NCI-H69 (cell line): ENCODE measurements at regions not wholly inside any gene's neighbourhood (a gene's known extent, or its start where the extent isn't known, plus 50 kb on each side); places are given as distances from the start of the nearest gene placed in this dataset.
"Not testable (repeated sequence)": the region's sequence is repeated elsewhere in the genome, so short reads cannot be mapped to it uniquely, and the experiment has no call there.

ENCODE experiments used
- DNase-seq: peaks from one replicate; lab custom pipeline; 2025; lab: John Stamatoyannopoulos, UW

DNA sequence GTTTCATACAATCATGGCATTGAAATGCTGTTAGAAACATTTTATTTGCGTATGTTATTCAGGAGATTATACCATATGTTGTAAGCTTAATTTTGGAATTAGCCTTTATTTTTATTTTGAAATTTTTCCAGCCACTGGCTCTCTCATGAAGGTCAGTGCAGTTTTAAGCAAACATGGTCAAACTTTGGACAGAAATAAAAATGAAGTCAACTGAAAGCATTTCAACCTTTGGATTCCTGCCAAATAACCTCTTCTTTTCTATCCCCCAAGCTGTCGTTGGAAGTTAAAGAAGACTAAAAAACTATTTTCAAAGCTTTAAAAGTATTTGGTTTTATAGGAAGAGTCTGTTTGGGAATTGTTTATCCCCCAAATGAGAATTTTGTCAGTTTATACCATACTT is 846.6 kb downstream of the MCTP2 start:
- DNase-seq: no peak

DNA sequence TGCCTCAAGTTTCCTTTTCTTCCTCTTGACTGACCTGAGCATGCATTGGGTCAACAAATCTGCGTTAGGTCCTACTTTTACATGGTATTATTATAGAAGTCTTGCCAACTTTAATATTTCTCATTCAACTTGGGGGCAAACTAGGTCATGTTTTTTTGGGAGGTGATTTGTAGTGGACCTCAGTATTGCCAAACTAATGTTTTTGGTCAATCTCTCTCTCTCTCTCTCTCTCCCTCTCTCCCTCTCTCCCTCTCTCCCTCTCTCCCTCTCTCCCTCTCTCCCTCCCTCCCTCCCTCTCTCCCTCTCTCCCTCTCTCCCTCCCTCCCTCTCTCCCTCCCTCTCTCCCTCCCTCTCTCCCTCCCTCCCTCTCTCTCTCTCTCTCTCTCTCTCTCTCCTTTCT is 848.9 kb downstream of the MCTP2 start:
- not testable (repeated sequence) for DNase-seq

DNA sequence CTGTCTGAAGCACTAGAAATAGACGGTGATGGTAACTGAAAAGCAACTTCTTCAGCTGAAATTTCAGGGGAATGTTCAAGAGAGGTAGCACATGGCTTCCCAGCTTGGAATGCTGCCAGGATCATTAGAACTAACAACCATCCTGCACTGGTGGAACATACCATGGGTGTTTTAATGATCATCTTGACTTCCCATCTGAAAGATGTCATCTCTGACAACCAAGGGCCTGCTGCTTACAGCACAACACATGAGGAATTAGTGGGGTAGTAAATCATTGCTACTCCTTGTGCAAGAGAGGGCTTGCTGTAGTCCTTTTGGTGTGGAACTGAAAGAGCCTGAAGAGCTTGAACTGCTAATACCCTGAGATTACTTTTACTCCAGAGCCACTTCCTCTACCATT is 853.7 kb downstream of the MCTP2 start:
- DNase-seq: peak; percentile 1

DNA sequence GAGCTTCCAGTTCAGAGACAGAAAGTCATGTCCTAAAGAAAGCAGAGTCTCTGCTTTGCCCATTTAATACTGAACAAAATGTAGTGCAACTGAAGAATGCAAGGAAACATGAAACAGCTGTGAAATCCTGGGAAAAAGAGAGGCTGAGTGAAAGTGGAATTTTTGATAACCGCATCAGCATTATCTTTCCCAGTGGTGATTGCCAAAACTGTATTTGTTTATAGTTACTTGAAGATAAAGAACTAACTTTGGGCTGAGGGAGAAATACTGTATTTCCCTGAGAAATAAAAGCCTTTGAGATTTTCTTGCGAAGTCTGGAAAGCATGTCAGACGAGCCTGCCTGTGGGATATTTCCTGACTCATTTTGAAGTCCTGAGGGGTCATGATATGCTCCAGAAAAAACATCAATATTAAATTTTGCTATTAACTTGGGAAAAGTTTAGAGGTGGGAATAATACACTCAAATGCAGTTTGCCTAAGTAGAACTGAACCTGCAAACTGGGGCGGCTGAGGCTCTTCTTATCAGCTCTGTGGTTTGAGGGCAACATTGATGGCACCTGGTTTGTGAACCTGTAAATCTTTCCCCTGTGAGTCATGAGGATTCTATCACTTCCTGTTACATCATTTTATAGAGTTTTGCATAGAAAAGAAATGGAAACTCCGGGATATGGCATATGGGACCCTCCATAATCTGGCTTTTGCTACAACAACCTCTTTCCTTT is 855.3 kb downstream of the MCTP2 start:
- DNase-seq: no peak

DNA sequence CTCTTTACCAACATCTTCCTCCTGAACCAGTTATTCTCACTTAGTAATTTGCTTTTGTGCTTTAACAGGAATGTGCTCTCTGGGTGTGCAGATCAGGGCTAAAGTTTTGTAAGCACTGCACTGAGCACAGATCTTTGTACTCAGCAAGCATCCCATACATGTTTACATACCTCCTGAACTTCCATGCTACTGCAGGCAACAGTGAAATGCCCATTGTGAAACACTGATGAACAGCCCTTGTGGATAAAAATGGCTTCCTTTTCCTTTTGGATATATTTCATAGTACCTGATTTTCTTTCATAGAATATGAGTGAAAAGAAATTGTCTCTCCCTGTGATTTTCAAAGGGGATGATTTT is 855.9 kb downstream of the MCTP2 start:
- no peak for DNase-seq

DNA sequence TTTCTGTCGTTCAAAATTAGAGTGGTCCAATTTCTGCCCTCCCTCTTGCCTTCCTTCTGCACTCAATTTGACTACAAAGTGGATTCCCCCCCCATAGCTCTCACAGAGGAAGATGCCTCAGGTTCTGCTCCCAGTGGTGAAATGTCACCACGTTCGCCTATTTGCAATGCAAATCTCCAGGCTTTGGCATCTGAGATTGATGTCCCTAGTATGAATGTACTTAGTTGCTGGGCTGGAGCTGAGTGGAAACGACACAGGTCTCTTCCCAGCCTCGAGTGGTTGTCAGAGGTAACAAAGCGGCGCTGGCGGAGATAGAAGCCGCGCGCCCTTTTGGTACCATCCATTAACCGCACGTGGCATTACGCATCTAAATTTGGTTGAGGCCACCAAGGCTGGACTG is 860.1 kb downstream of the MCTP2 start:
- DNase-seq: no peak

DNA sequence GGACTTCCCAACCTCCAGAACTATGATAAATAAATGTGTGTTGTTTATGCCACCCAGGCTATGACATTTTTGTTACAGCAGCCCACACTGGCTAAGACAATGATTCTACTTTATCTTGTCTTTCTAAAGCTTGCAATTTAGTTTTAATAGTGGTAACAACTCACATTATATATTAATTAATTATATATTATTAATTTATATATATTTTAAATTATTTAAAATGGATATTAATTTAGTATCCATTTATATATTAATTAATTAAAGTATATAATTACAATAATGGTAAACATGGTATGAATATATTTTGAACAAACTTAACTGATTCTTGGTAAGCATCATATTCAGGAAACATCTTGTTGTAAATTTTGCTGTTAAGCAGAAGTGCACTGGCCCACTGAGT is 863.9 kb downstream of the MCTP2 start:
- no peak for DNase-seq

- no peak for DNase-seq
These were observed 865.3 kb downstream of the MCTP2 start for GRCh38 chr15:95096651-95097050.

DNA sequence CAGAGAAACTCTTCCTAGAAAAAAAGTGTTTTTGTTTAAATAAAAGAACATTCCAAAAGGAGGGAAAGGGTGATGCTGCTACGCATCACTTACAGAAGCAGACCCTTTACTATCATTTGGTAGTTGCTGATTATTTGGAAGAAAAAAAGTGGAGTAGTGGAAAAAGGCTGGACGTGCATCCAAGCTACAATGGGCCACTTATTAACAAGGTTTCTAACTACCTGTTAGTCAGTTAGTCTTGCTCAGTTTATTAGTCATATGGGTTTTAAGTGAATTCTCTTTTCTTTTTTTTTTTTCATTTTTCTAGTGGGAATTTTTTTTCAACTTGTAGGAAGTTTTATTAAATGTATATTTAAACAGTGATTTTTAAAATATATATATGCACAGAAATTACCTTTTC is 866.0 kb downstream of the MCTP2 start:
- no peak for DNase-seq

GRCh38 chr15:95105229-95105628 is 873.9 kb downstream of the MCTP2 start:
- DNase-seq: no peak

- DNase-seq: no peak
These were observed 875.4 kb downstream of the MCTP2 start for GRCh38 chr15:95106801-95107200.

DNA sequence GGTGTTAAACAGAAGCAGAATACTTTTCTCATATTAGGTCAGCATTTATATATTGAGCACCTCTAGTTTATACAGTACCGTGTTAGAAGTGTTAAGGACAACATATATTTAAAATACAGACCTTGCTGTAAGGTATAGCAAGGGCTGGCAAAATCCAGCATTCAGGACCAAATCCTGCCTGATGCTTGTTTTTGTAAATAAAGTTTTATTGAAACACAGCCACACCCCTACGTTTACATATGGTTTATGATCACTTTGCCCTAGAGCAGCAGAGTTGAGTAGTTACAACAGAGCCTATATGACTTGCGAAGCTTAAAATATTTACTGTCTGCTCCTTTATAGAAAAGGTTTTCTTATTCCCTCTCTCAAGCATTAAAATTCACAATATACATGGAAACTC is 877.3 kb downstream of the MCTP2 start:
- DNase-seq: no peak

GRCh38 chr15:95111969-95112368 is 880.6 kb downstream of the MCTP2 start:
- DNase-seq: no peak

- no peak for DNase-seq
These were observed 881.7 kb downstream of the MCTP2 start for GRCh38 chr15:95113041-95113440.

- no peak for DNase-seq
These were observed 887.8 kb downstream of the MCTP2 start for GRCh38 chr15:95119041-95119610.

GRCh38 chr15:95120595-95120994 is 889.2 kb downstream of the MCTP2 start:
- DNase-seq: no peak

DNA sequence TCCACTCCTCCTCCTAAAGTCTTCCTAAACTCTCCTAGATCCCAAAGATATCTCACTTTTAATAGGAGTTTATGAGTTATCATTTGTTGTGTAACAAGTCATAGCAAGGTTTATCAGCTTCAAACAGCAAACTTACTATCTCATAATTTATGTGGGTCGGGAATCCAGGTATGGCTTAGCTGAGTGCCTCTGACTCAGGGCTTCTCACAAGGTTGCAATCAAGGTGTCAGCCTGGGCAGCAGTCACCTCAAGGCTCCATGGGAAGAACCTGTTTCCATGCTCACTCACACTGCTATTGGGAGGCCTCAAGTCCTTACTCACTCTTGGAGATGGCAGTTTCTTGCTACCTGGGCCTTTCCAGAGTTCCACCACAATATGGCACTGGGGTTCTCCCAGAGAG is 889.8 kb downstream of the MCTP2 start:
- DNase-seq: no peak

DNA sequence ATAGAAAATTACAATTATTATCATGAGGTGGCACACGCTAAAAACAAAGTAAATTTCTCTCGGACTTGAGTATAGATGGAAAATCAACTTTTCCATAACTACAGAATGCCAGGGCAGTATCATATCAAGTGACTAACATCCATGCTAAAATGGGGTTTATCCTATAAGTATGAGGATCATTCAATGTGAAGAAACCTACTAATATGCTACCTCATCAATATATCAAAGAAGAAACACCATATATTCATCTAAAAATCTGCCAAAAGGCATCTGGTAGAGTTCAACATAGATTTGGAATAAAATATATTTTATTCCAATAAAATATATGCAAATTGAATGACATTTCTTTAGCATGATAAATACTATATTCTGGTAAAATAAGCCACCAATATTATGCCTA is 894.4 kb downstream of the MCTP2 start:
- DNase-seq: no peak

DNA sequence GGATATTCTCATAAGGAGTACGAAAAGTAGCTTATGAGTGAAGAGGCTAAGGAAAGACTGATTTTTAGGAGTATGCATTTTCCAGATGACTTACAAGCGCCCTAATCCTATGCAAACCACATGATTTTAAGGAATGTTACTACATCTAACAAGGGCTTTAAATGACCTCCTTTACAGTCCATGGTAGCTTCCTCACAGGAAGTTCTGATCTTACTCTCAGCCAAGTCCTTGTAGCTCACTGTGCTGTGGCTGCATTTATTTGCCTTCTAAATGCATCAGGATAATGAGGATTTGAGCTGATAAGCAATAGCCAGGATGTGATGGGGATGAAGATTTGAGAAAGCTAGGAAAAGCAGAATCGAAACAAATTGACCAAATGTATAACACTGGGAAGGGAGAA is 896.0 kb downstream of the MCTP2 start:
- no peak for DNase-seq

GRCh38 chr15:95129574-95129973 is 898.2 kb downstream of the MCTP2 start:
- no peak for DNase-seq

DNA sequence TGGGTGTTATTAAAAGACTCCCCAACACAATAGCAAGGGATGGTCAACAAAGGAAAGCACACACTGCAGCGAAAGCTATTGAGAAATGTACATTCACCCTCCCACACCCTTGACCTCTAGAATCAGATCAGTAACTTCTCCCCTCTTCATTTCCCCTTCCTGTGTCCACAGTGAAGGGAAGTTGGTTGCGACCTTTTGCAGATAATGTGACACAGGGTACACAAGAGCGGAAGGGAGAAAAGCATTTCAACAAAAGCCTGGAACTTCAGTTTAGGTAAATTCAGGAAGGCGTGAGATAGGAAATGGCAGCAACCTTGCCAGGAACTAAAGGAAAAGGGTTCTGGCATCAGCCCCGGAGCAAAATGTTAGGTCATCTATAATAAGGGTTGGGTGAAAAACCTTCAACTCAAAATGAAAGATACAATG is 899.8 kb downstream of the MCTP2 start:
- no peak for DNase-seq

DNA sequence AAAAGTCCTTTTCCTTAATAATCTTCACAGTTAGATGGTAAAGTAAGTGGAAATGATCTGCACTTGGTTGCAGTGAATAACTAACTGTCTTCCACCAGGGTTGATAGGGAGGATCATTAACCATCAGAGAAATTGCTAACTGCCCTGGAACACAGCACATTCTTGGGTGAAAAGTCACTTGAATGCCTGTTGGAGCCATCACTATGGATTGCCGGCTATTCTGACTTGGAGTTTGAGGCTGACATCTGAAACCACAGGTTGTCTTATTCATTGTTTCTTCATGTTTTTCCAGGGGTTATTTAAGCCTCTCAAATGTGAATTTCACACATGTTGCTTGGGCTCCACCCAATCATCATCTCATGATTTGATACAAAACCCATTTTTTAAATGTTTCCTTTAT is 901.4 kb downstream of the MCTP2 start:
- DNase-seq: no peak

DNA sequence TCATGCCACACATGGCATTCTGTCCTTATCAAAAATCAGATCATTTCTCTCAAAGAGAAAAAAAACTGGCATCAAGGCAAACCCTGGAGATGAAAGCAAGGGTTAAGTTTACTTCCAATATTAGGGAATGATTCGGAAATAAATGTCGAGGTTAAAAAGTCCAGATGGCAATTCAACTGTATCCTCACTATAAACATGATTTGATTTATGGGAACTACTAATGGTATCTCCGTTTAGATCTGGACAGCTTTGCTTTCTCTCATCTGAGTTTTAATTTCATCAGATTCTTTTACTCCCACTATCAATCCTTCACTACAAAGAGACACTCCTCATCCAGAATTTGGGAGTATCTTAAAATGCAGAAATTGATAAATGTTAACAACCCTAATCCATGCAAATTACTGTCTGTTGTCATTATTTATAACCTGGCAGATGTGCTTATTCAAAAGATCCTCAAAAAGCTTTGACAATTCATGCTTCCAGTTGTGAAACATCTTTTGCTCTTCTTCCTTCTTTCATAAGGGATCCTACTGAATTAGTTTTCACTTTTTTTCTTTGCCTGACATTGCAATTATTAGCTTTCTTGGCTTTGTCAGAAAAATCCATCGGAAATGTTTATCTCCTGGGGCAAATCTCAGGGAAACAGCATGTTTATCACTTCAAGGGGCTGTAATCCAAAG is 903.2 kb downstream of the MCTP2 start:
- DNase-seq: no peak
